CD4-positive, alpha-beta T cell treated with Interleukin-17A for 1 hour (primary cell): ENCODE measurements at regions not wholly inside any gene's neighbourhood (a gene's known extent, or its start where the extent isn't known, plus 50 kb on each side); places are given as distances from the start of the nearest gene placed in this dataset.
"Not testable (repeated sequence)": the region's sequence is repeated elsewhere in the genome, so short reads cannot be mapped to it uniquely, and the experiment has no call there.

Experiments
- DNase-seq: peaks from one replicate; pipeline ENCODE4 v3.0.0-alpha.2; 2020

DNA sequence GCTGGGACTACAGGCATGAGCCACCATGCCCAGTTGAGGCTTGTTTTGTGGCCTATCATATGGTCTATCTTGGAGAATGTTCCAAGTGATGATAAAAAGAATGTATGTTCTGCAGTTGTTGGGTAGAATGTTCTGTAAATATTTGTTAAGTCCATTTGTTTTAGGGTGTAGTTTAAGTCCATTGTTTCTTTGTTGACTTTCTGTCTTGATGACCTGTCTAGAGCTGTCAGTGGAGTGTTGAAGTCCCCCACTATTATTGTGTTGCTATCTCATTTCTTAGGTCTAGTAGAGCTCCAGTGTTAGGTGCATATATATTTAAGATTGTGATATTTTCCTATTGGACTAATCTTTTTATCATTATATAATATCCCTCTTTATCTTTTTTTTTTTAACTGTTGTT lies 284.3 kb upstream of the EXOC2 start:
- DNase-seq = not testable (repeated sequence)

DNA sequence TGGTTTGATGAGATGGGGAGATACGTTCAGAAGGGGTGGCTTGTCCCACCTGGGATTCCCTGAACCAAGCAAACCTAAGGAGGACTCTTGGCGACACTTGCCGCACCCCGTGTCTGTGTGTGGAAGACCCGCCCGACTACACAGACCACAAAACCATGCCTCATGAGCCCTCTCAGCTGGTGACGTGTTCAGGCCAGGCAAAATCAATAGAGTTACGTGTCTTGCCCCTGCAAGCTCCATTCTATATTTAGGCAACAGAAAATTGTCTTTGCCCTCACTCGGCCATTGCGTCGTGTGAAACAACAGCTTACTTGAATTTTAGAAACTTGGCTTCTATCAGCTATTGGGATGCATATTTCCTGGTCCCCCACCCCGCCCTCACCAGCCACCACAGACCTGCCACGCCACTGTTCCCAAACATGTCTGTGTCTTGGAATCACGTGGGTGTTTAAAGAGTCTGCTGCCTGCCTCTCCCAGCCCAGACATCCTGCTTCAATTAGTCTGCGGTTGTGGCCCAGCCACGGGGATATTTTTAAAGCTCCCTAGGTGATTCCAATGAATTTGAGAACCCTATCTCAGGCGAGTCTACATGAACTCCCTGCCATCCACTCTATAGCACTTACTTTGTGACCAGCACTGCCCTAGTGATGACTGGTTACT lies 279.2 kb upstream of the EXOC2 start:
- DNase-seq = no peak

DNA sequence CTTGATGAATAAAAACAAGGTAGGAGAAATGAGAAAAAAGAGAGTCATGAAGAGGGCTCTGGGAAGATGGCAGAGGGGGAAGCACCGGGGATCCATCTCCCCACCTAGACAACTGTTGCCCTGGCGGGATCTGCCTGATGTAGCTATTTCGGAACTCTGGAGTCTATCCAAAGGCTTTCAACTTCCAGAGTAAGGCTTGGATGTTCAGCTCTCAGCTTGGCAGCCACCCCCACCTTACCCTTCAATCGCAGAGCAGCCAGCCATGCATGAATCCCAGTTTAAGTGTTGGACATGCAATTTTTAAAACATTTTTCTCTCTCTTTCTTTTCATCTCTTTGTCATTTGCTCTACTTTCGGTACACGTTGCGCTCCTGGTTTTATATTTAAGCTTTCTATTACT lies 275.9 kb upstream of the EXOC2 start:
- DNase-seq = no peak

DNA sequence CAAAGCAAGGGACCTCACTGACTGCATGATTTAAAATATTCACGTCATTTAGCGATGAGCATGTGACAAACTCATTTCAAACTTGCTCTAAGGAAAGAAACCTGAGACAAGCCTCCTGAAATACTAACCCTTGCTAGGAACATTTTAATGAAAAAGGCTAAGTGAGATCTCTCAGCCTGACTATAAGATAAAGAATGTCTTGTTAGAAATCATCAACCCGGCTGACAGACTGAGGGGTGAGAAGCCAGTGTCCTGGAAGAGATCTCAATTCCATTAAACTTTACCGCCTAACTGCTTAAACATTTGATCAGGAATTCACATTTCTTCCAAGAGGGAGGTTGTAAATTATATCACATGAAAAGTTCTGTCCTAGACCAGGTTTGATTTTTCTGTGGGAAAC lies 274.8 kb upstream of the EXOC2 start:
- DNase-seq = no peak

DNA sequence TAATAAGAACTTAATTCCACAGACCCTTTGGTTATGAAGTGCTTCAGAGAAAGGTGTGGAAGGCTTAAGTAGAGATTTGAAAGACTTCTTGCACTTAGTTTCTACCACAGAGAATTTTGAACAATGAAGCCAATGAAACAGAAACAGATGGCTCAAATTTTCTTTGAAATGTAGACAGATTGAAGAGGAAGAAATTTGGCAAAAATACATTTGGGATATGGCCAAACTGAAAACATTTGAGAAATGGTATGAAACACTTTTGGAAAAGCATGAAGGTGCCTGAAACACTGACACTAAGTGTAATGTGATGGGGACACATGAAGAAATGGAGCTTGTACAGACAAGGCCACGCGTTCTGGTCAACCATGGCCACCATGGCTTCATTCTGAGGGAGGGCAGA lies 272.4 kb upstream of the EXOC2 start:
- DNase-seq = no peak

DNA sequence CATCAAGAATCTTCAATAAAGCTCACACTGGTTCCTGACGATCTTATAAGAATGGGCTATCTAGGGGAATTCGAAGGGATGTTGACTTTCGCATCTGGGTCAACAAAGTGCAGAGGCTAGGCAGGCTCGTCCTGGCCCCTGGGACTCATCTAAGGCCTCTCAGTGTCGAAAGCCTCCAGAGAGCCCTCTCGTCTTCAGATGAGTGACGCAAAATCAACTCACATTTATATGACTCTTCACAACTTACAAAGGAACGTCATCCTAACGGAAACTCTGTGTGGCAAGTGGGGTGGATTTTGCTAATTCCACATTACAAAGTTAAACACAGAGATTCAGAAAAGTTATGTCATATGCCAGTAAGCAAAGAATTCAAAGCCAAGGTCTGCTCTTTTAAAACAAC lies 270.5 kb upstream of the EXOC2 start:
- DNase-seq = no peak

DNA sequence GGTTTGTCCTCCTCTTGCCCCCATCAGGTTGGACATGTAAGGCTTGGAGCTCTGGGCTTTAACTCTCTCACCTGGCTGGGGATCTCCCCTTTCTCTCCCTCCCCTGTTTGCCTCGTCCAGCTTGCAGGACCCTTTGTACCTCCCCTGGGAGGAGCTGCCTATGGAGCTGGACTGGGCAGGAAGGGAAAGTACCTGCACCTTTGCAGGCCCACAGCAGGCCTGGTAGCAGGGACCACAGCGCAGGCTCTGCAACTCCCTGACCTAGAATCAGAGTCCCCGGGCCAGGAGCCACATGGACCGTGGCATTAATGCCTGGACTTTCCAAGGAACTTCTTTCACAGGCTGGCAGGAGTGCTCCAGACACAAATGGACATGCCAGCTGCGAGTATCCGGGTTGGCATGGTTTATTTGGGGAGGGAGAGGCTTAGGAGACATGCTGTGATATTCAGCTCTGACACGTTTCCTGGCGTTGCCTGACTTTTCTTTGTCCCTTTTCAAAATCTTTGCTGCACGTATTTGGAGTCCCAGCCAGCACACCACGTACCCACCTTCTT lies 268.5 kb upstream of the EXOC2 start:
- DNase-seq = no peak

DNA sequence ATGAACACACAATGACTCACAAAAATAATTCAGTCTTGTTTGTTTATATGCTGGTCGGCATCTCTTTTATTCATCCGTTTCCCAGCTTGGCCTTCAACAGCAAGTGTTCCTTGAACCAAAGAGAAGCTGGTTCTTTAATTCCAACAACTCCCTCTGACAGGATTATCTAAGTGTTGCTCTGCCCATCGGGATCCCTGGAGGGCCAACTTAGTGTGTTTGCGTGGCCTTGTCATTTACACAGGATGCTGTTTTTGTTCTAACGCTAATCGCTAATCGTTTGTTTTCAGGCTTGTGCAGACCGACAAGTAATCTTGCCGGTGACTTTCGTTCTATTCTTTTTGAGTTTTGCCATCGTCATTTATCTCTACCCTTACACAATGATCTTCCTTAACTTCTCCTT lies 267.4 kb upstream of the EXOC2 start:
- no peak for DNase-seq

DNA sequence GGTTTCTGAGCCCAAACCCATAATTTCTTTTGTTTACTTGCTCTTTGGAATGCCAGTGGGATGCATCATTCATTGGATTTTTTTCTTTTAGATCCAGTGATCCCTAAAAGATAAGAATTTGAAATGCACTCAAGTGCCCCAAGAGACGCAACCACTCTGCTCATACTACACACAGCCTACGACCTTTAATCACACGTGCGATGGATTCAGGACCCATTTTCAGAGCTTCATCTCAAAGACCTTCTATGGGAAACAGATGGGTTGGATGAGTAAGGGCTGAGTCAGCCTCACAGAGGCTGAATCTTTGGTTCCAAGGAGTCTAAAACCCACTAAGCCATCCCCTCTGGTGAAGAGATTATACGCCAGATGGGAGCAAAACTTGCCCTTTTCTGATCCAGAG lies 265.5 kb upstream of the EXOC2 start:
- no peak for DNase-seq

DNA sequence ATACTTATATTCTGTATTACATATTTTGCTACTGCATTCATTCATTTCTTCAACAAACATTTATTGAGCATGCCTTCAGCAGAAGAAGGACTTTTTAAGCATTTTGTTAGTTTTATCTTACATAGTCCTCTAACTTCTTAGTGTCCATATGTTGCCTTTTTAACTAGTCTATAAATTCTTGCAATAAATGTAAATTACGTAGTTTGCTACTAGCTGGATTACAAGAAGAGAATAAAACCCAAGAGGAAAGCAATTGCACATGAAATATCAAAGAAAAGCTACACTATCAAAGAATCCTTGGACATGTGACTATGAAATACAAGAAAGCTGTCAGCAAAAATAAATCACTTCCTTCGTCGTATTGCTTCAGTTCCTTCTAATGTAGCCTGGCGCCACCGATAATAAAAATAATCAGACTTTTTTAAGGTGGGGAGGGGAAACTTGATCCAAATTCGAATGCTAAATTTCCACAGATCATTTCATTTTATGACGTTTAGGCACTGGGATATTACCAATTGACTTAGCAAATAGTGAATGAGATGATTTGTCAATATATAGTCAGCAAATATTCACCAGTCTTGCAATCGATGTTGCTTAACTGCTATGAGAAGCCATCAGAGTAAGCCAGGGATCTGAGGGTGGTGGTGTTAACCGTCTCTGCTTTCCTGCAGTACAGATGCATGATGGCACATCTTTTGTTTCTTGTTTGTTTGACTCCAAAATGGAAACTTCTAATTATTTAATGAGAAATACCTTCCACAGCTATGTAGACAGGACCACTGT lies 258.7 kb upstream of the EXOC2 start:
- DNase-seq = no peak

DNA sequence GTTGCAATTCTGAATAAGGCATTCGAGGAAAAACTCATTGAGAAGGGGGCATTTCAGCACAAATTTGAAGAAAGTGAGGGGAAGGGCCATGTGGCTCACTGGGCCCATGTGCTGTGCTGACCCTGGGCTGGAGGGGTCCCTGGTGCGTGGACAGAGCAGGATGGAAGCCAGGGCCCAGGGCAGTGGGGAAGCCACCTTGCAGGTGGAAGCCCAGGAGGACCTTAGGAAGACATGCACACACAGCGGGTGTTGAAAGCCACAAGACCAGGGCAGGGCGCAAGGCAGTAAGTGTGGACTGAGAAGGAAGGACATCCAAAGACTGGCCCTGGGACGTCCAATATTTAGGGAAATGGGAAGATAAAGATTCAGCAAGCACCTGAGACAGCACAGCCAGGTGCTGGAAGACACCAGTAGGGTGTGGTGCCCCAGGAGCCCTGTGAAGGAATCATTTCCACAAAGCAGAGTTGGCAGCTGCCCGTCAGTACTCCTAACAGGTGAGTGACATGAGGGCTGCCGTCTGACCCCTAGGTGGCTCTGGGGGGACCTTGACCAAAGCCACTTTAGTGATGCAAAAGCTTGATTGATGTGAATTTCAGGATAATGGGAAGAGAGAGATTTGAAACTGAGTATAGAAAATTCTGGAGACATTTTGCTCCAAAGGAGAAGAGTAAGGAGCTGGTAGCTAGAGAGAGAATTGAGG lies 254.4 kb upstream of the EXOC2 start:
- DNase-seq = no peak

DNA sequence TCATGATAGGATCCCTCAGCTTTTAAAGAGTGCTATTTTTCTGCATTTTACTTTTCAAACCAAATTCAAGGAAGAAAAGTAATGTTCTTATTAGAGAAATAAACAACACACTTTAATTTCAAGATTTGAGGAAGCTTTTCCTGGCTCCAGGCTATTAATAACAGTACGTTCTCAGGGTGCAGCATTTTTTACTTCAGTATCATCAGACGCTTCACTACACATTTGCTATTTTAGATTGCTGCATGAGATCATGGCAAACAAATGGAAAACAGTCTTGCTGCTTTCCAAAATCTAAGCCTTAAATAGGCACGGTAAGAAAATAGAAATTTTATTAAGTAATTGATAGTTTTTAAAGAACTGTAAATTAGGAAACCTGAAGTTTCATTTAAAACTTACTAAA lies 253.6 kb upstream of the EXOC2 start:
- no peak for DNase-seq

DNA sequence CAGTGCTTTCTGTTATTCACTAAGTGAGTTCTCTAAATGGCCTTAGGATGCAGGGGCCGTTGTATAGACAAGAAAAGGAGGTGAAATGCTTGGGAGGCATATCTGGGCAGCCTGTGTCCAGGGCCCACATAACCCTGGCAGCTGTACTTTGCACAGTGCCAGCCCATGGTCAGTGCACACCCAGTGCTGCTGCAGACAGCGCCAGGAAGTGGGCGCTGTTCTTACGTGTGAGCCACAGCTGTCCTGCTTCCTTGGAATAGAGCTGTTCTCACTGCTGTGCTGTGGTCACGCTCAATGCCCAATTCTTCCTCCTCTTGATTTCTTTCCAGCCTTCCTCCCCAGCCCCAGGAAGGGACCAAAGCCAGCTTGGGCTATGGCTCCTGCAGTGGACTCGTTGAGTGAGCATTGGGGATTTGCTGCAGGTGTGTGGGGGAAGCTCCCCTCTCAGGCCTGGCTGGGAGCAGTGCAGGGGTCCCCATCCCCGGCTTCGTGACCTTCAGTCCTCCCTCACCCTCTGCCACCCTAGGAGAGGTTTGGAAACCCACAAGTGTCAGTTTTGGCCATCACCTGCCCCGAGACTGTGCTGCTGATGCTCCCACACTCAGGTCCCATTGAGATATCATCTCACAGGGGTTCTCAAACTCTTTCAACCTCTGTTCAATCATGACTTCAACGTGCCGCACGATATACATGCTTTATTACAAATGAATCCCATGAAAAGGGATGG lies 246.8 kb upstream of the EXOC2 start:
- DNase-seq = no peak

DNA sequence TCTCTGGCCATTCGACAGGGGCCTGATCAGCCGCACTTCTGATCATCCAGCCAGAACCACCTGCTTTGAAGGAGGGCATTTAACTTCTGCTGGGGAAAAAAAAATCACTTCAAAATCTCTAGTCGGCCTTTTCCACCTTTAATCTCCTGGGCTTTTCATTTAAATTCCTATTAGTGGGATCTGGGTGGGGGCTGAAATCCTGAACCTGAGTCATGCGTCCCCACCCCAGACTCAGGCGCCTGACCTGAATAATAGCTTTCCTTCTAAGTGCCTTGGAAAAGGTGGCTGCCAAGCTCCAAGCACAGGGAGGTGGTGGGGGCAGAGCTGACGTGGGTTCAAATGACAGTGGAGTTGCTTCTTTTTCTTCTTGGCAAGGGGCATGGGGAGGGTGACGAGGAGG lies 246.0 kb upstream of the EXOC2 start:
- DNase-seq = no peak

DNA sequence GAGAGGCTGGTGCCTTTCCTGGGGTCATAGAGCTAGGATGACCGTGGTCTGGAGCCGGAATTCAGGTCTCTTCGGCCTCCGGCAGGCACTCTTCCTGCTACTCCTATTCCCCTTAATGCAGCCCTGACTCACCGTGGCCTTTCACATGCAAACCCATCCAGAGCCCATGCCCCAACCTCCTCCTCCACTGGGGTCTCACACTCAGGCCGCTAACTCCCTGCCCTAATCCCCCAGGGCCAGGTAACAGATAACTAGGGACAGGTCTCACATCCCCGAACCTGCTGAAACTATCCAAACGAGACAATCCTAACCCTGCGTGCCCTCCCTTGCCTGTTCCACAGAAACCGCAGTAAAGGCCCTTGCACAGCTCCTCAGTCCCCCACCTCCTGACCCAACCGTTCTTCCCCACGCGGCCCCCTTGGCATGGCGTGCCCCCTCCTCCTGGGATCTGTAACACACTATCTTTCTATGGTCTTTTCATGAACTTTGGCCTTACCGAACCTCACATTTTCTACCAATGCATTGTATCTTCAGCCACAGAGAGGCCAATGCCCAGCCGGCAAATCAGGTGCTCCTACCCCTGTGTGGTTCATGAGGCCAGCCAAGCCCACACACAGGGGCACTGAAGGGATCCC lies 245.4 kb upstream of the EXOC2 start:
- no peak for DNase-seq

DNA sequence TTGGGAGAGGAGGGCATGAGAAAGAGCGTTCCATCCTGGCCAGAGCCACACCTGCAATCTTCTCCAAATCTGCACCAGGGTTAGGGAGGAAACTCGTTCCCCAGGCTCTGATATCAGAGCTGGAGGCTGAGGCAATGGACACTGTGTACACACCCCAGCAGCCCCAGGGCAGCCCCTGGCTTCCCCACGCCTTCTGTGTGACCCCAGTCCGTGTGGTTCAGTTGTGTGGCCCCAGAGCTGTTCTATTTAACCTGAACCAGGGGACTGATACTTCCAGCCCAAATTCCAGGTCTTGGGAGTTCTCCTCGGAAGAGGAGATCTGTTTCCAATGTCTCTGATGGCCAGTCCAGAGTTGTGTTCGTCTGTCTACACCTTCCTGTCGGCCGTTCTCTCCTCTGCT lies 242.6 kb upstream of the EXOC2 start:
- DNase-seq = no peak

DNA sequence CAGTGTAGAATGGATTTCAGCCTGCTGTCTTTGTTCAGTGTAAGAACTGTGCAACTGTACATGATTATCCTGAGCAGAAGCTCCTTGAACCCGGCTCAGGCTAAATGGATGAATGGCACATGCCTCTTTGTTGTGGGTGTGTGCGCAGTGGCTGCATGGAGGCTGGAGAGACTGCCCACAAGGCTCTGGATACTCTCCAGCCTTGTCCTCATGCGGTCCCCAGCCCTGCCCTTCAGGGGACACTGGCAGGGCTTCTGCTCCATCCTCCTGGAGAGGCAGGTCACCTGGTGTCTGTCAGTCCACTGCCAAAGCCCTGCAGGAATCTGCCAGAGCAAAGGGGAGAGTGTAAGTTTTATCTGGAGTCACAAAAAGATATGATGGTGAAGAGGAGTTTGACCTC lies 241.7 kb upstream of the EXOC2 start:
- DNase-seq = no peak

DNA sequence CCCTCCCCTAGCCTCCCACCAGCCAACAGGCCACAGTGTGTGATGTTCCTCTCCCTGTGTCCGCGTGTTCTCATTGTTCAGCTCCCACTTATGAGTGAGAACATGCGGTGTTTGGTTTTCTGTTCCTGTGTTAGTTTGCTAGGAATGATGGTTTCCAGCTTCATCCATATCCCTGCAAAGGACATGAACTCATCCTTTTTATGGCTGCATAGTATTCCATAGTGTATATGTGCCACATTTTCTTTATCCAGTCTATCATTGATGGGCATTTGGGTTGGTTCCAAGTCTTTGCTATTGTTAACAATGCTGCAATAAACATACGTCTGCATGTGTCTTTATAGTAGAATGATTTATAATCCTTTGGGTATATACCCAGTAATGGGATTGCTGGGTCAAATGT lies 239.0 kb upstream of the EXOC2 start:
- DNase-seq = not testable (repeated sequence)

DNA sequence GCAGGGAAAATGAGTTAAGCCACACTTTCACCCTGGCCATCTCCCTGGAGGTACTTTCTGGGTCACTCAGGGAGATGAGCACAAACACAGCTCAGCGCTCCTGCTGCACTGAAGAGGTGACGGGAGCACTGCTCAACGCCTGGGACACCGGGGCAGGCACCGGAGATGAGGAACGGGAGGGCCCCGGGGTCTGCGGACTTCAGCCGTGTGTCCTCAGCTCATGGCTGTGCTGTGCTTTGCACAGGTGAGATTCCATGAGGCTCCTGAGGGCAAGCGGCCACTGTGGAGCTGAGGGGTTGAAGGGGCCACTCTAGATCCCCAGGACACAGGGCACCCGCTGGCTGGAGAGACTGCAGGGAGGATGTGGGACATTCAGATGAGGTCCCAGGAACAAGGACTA lies 234.2 kb upstream of the EXOC2 start:
- DNase-seq = no peak

DNA sequence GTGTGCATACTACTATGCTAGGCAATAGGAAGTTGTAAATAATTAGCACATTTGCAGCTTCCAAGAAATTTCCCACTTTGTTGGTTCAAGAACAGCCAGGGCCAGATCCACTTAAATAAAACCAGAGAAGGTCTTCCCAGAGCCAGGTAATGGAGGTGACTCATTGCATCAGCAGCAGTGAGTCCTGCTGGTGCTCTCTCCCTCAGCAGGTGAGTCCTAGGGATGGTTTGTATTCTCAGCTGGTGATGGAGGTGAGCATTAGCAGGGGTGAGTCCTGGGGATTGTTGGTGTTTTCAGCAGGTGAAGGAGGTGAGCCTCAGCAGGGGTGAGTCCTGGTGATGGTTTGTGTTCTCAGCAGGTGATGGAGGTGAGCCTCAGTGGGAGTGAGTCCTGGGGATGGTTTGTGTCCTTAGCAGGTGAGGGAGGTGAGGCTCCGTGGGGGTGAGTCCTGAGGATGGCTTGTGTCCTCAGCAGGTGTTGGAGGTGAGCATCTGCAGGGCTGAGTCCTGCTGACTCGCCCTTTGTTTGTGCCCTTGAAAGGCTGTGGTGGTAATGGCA lies 232.8 kb upstream of the EXOC2 start:
- DNase-seq = no peak

DNA sequence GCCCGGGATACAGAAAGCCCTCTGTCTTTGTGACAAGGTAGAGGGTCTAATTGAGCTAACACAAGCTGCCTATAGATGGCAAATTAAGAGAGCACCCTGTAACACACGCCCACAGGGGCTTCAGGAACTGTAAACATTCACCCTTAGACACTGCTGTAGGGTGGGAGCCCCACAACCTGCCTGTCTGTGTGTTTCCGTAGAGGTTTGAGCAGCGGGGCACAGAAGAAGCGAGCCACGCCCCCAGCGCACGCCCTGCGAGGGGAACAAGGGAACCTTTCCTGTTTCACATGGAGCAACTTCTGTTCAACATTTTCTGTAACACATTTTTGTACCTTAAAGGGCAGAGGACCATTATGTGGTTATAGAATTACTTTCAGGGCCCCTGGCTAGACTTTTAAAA lies 231.7 kb upstream of the EXOC2 start:
- DNase-seq = no peak

DNA sequence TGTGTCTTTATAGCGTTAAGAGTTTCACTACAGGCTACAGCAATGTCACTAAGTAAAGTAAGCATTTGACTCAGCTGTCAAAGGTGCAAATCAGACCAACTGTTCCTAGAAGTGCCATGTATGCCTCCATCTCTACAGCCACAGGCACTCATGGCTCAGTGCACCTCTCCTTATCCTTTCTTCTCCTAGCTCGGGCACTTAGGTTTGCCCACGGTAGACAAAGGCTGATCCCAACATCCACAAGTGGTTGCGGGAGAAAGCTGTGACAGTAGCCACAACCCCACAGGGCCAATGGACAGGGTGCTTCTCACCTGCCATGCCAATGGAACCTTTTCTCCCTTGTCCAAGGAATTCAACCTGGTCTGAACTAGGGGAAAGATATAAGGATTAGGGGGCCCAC lies 228.5 kb upstream of the EXOC2 start:
- DNase-seq = no peak
